ENCODE measurements at regions not wholly inside any gene's neighbourhood (a gene's known extent, or its start where the extent isn't known, plus 50 kb on each side); places are given as distances from the start of the nearest gene placed in this dataset.

- no peak overlapping the region for H2AFZ ChIP-seq (ENCODE audit: low read length)
These were observed 223.9 kb downstream of the S1PR1 start for GRCh38 chr1:101460739-101461138.

GRCh38 chr1:101463195-101463594 is 226.4 kb downstream of the S1PR1 start:
- H3K27me3 ChIP-seq (ENCODE audit: insufficient read depth, low read length): no peaks in the 10 kb centered on the region
- no peak overlapping the region for H2AFZ ChIP-seq (ENCODE audit: low read length)
- no peaks in the 10 kb centered on the region for H3K4me1 ChIP-seq (ENCODE audit: insufficient read depth, low read length)
- no peaks in the 10 kb centered on the region for H4K20me1 ChIP-seq (ENCODE audit: insufficient read depth, low read length)
- no peak for DNase-seq (ENCODE audit: insufficient read length, low spot score, missing footprints)
- no peaks in the 10 kb centered on the region for H3K9me3 ChIP-seq (ENCODE audit: low read depth, low read length)
- no peak overlapping the region for H3K4me2 ChIP-seq (ENCODE audit: insufficient read depth, low read length)
- no peaks in the 10 kb centered on the region for H3K36me3 ChIP-seq (ENCODE audit: insufficient read depth, low read length)
- H3K27ac ChIP-seq (ENCODE audit: low read depth, low read length): no peak overlapping the region
- no peaks in the 10 kb centered on the region for H3K79me2 ChIP-seq (ENCODE audit: insufficient read depth, low read length)
- H3K4me3 ChIP-seq (ENCODE audit: insufficient read depth, low read length): no peak overlapping the region
- no peak for TF ChIP-seq CTCF (IDR thresholded peaks at IDR 0.05; ENCODE audit: extremely low read depth, low read depth, low read length)

More at GRCh38 chr1:101460739-101461138, 223.9 kb downstream of the S1PR1 start:
- Histone ChIP-seq H3K4me1 (ENCODE audit: insufficient read depth, low read length) (no peaks in the 10 kb centered on the region), H3K4me3 (ENCODE audit: insufficient read depth, low read length) (no peak overlapping the region), H3K79me2 (ENCODE audit: insufficient read depth, low read length) (no peaks in the 10 kb centered on the region), H4K20me1 (ENCODE audit: insufficient read depth, low read length) (no peaks in the 10 kb centered on the region), H3K27me3 (ENCODE audit: insufficient read depth, low read length) (no peaks in the 10 kb centered on the region), H3K36me3 (ENCODE audit: insufficient read depth, low read length) (no peaks in the 10 kb centered on the region), H3K9me3 (ENCODE audit: low read depth, low read length) (no peaks in the 10 kb centered on the region), H3K4me2 (ENCODE audit: insufficient read depth, low read length) (no peak overlapping the region), H3K27ac (ENCODE audit: low read depth, low read length) (no peak overlapping the region)
- no peak for TF ChIP-seq CTCF (IDR thresholded peaks at IDR 0.05; ENCODE audit: extremely low read depth, low read depth, low read length)
- DNase-seq (ENCODE audit: insufficient read length, low spot score, missing footprints): no peak

- H3K79me2 ChIP-seq (ENCODE audit: insufficient read depth, low read length): no peaks in the 10 kb centered on the region
- H3K4me3 ChIP-seq (ENCODE audit: insufficient read depth, low read length): no peak overlapping the region
- TF ChIP-seq CTCF (IDR thresholded peaks at IDR 0.05; ENCODE audit: extremely low read depth, low read depth, low read length): no peak
- H3K27me3 ChIP-seq (ENCODE audit: insufficient read depth, low read length): no peaks in the 10 kb centered on the region
- no peak overlapping the region for H3K4me2 ChIP-seq (ENCODE audit: insufficient read depth, low read length)
- no peaks in the 10 kb centered on the region for H3K36me3 ChIP-seq (ENCODE audit: insufficient read depth, low read length)
- no peak for DNase-seq (ENCODE audit: insufficient read length, low spot score, missing footprints)
- H3K27ac ChIP-seq (ENCODE audit: low read depth, low read length): no peak overlapping the region
- H3K9me3 ChIP-seq (ENCODE audit: low read depth, low read length): no peaks in the 10 kb centered on the region
- no peaks in the 10 kb centered on the region for H4K20me1 ChIP-seq (ENCODE audit: insufficient read depth, low read length)
- no peak overlapping the region for H2AFZ ChIP-seq (ENCODE audit: low read length)
- H3K4me1 ChIP-seq (ENCODE audit: insufficient read depth, low read length): no peaks in the 10 kb centered on the region
These were observed 229.1 kb downstream of the S1PR1 start for GRCh38 chr1:101465941-101466340.

- Histone ChIP-seq H3K27ac (ENCODE audit: low read depth, low read length) (no peak overlapping the region), H3K27me3 (ENCODE audit: insufficient read depth, low read length) (no peaks in the 10 kb centered on the region), H3K9me3 (ENCODE audit: low read depth, low read length) (no peaks in the 10 kb centered on the region), H3K79me2 (ENCODE audit: insufficient read depth, low read length) (no peaks in the 10 kb centered on the region), H3K36me3 (ENCODE audit: insufficient read depth, low read length) (no peaks in the 10 kb centered on the region), H3K4me2 (ENCODE audit: insufficient read depth, low read length) (no peak overlapping the region), H2AFZ (ENCODE audit: low read length) (no peak overlapping the region), H4K20me1 (ENCODE audit: insufficient read depth, low read length) (no peaks in the 10 kb centered on the region), H3K4me3 (ENCODE audit: insufficient read depth, low read length) (no peak overlapping the region), H3K4me1 (ENCODE audit: insufficient read depth, low read length) (no peaks in the 10 kb centered on the region)
- DNase-seq (ENCODE audit: insufficient read length, low spot score, missing footprints): no peak
- TF ChIP-seq CTCF (IDR thresholded peaks at IDR 0.05; ENCODE audit: extremely low read depth, low read depth, low read length): peak; percentile 25
These were observed 237.3 kb downstream of the S1PR1 start for GRCh38 chr1:101474039-101474665.
